GM21737 (cell line): ENCODE measurements at regions not wholly inside any gene's neighbourhood (a gene's known extent, or its start where the extent isn't known, plus 50 kb on each side); places are given as distances from the start of the nearest gene placed in this dataset.

Experiments used
- ATAC-seq: cut with Tn5 transposase; IDR thresholded peaks from one replicate; pipeline ENCODE4 v1.9.1; 2021; ENCODE audit warnings: mild to moderate bottlenecking, moderate library complexity; ENCODE audit not compliant: unreplicated experiment

DNA sequence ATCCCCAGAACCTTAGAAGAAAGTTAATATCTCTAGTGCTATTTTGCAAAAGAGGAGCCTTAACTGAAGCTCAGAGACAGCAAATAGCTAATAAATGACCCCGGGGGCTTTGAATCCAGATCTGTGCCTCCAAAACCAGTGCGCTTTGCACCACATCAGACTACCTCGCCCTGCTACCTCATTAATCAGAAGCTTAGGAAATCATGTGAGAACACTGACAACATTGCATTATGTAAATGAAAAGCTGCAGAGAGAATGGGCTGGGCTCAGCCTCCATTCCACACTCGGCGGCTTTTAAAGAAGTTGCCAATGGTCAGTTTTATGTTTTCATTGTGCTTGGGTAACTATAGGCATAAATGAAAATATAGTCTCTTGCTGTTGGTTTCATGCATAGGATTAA, 54.0 kb upstream of the STMND1 start:
- no peak for ATAC-seq

DNA sequence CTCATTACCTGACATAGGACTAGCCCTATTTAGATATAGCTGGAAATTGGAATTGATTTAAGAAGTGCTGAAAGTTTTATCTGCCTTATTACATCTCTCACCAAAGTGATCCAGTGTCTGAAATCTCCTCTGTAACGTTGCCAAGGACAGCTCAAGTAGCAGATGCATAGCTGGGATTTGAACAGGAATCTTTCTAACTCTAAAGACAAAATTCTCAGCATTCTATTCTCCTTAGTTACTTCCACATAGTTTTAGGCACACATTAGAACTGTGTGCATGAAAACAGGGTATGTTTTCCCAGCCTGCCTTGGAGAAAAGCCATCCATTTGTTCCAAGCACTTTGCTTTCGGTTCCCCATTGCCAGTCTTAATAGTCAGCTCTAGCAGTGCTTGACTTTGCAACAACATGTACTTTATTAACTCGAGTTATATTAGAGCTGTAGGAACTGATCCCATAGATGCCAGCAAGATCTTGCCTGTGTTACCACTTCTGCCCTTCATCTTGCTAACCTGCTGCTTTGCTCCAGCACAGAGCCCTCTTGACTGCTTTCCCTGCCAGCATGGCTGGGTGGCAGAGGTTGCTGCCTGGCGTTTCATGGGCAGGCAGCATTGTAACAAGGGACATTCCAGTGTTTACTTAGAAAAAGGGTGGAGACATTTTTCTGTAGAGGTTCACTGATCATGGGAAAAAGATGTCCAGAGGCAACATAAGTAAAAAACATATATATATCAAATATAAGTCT, 56.1 kb upstream of the STMND1 start:
- ATAC-seq = no peak

- no peak for ATAC-seq
These were observed 58.7 kb upstream of the STMND1 start for GRCh38 chr6:17043148-17043522.

- no peak for ATAC-seq
These were observed 59.3 kb upstream of the STMND1 start for GRCh38 chr6:17042422-17043147.

- no peak for ATAC-seq
These were observed 62.6 kb upstream of the STMND1 start for GRCh38 chr6:17039266-17039665.

DNA sequence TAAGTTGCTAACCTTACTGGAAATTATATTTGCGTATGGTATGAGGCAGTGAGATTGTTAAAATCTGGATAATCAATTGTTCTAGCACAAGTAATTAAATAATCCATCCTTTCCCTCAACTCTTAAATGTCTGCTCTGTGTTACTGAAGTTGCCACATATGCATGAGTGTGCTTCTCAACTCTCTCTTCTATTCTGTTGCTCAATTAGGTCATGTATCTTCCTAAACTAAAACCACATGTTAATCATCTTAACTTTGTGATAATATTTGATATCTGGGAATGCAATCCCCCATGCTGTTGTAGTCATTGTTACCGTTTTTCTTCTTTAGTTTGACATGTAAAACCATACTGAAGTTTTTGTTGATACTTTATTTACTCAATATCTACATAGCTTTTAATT, 63.5 kb upstream of the STMND1 start:
- no peak for ATAC-seq

GRCh38 chr6:17036065-17036393, 65.8 kb upstream of the STMND1 start:
- ATAC-seq = no peak

DNA sequence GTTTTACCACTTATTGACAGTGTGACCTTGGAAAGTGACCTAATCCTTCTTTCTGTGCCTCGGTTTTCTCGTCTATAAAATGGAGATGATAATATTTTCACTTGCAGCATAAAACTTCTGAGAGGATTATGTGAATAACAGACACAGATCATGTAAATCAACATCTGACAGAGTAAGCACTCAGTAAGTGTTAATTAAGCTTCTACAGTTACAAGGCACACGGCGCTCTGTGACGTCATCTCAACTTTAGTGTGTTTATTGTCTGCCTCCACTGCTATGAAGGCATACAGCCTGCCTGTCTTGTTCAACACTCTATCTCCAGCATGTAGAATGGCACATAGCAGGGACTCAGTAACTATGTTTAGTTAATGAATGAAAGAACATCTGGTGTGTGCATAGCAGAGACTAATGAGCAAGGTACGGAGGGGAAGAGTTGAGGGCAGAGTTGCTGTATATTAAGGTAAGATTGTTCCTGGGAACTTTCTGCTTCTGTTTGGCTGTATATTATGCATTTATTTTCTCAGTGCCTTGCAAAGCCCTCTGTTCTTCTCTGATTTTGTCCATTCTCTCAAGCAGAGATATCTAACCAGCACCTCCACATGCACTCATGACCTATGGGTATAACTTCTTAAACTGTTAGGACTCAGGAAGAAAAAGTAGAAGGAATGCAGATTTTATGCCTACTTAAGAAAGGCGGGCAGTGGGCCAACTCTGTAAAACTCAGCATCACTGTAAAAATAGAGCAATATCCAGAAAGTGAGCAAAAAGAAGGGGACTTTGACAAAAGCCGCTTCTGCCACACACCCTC, 66.4 kb upstream of the STMND1 start:
- ATAC-seq = no peak

DNA sequence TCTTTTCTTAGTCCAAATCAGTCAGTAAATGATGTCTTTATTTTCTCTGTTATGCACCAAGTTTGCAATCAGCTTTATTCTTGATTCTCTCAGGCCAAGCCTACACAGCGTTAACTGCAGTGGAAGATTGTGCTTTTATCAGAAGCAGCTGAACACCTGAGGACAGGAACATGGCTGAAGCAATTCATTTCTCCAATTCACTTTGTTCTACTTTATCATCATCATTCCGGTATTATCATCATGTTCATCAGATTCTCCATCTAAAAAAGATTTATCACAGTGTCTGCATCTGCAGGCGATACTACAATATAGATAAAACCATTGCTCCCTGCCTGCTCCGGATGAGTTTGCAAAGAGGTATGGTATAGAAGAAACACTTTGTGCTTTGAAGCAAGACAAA, 68.1 kb upstream of the STMND1 start:
- ATAC-seq = no peak

- no peak for ATAC-seq
These were observed 68.7 kb upstream of the STMND1 start for GRCh38 chr6:17032988-17033634.

- ATAC-seq = no peak
These were observed 69.3 kb upstream of the STMND1 start for GRCh38 chr6:17032590-17032987.

GRCh38 chr6:17031961-17032360, 69.9 kb upstream of the STMND1 start:
- ATAC-seq = no peak

GRCh38 chr6:17027441-17027840, 74.4 kb upstream of the STMND1 start:
- no peak for ATAC-seq

DNA sequence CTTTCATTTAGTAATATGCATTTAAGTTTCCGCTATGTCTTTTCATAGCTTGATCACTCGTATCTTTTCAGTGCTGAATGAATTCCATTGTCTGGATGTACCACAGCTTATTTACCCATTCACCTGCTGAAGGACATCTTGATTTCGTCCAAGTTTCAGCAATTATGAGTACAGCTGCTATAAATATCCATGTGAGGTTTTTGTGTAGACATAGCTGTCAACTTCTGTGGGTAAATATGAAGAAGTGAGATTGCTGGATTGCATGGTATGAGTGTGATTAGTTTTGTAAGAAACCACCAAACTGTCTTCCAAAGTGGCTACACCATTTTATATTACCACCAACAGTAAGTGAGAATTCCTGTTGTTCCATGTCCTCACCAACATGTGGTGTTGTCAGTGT, 79.2 kb upstream of the STMND1 start:
- ATAC-seq = no peak

GRCh38 chr6:17021539-17021889, 80.3 kb upstream of the STMND1 start:
- ATAC-seq = no peak

- ATAC-seq = no peak
These were observed 80.8 kb upstream of the STMND1 start for GRCh38 chr6:17020889-17021538.

- ATAC-seq = no peak
These were observed 83.4 kb upstream of the STMND1 start for GRCh38 chr6:17018425-17018824.

DNA sequence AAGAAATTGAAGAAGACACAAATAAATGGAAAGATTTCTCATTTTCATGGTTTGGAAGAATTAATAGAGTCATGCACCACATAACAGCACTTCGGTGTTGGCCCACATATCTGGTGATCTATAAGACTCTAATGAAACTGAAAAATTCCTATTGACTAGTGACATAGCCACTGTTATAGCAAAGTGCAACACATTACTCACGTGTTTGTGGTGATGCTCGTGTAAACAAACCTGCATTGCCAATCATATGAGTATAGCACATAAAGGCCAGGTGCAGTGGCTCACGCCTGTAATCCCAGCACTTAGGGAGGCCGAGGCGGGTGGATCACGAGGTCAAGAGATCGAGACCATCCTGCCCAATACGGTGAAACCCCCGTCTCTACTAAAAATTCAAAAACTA, 84.4 kb upstream of the STMND1 start:
- no peak for ATAC-seq

GRCh38 chr6:17015551-17016381, 86.1 kb upstream of the STMND1 start:
- no peak for ATAC-seq

GRCh38 chr6:17015144-17015543, 86.7 kb upstream of the STMND1 start:
- no peak for ATAC-seq
